Ovary (tissue), 7 donors: ENCODE measurements at regions not wholly inside any gene's neighbourhood (a gene's known extent, or its start where the extent isn't known, plus 50 kb on each side); places are given as distances from the start of the nearest gene placed in this dataset.

Source experiments
- DNase-seq, 5 donors: peaks; one replicate each; pipeline ENCODE4 v3.0.0-alpha.2; 2019 to 2020
- H3K27ac ChIP-seq, 2 donors: fragments of 200-600 bp; one replicate each; pipeline versions ENCODE4 v1.5.1 to v1.8.0; 2019 to 2022
- H3K27me3 ChIP-seq: fragments of 200-600 bp; one replicate; pipeline ENCODE4 v1.8.0; 2022
- H3K36me3 ChIP-seq: fragments of 200-600 bp; sonication (generic); one replicate; pipeline ENCODE4 v1.5.1; 2019
- H3K4me1 ChIP-seq: one replicate; pipeline ENCODE4 v1.8.1; 2013; ENCODE audit warnings: mild to moderate bottlenecking, moderate library complexity; ENCODE audit not compliant: insufficient read depth
- H3K4me3 ChIP-seq: fragments of 200-600 bp; sonication (generic); one replicate; pipeline ENCODE4 v1.5.1; 2017
- H3K9me3 ChIP-seq, 2 donors: fragments of 200-600 bp in 1 of 2; sonication (generic) in 1 of 2; one replicate each; pipeline versions ENCODE4 v1.5.1 to v1.8.1; 2013 to 2019; ENCODE audit warnings: mild to moderate bottlenecking in 1 of 2, moderate library complexity in 1 of 2
- CTCF ChIP-seq, 3 donors: fragments of 450-650 bp in 2 of 3; fragments of 200-600 bp in 1 of 3; IDR thresholded peaks; one replicate each; pipeline versions ENCODE4 v1.5.1 to v1.8.0; 2016 to 2022; ENCODE audit warnings: antibody characterized with exemption in 3 of 3, mild to moderate bottlenecking in 1 of 3
- EP300 ChIP-seq: sonication (generic); formaldehyde crosslinking; IDR thresholded peaks from one replicate; pipeline ENCODE4 v1.6.1; 2017; ENCODE audit warnings: antibody characterized with exemption
- POLR2A ChIP-seq: fragments of 450-650 bp; IDR thresholded peaks from one replicate; pipeline ENCODE4 v1.6.1; 2017; ENCODE audit warnings: antibody characterized with exemption, mild to moderate bottlenecking, moderate library complexity
- WGBS, 3 donors: extraction: QIAGEN DNeasy Blood & Tissue Kit in 1 of 3; methylation state at CpG; one replicate each; pipeline versions ENCODE4 v1.1.5 to v1.1.7; 2013 to 2017; 5-methylcytosine and 5-hydroxymethylcytosine counted together
- intact Hi-C, 4 donors: fragments of 100-400 bp; cut with DNase I; formaldehyde crosslinking; loops; one replicate each; pipeline versions ENCODE4 v1.11.0 to v1.15.1; 2022 to 2023
- donor health status: DM: no; HTN: no; CAD: no; lungs with moderate emphysema.
- donor health status: DM: no; HTN: no; CAD: no.
- donor health status: Bipolar disorder and iron deficiency.
- donor health status: DM: no; HTN: no; CAD: no.
- donor health status: DM: yes; HTN: yes; CAD: no.

- Histone ChIP-seq H3K27me3 (no peaks in the 10 kb centered on the region), H3K36me3 (no peaks in the 10 kb centered on the region), H3K4me3 (no peak overlapping the region), H3K27ac (no peak overlapping the region), H3K9me3 (no peaks in the 10 kb centered on the region), H3K4me1 (peaks cover 15% of the 10 kb centered on the region)
- TF ChIP-seq EP300, result no peak
- TF ChIP-seq POLR2A, result no peak
- no peak for TF ChIP-seq CTCF (IDR thresholded peaks at IDR 0.05)
- peak in 1 of 5 donors; percentile 12 for DNase-seq
- 74 to 79% (median 75%) methylated on average over 9 of the region's 9 CpGs for WGBS, 3 donors
- intact Hi-C loops, result no loop called here
Measured at GRCh38 chr12:124489915-124490583, 77.4 kb downstream of the NCOR2 start.

GRCh38 chr12:124489220-124489619 lies 78.2 kb downstream of the NCOR2 start:
- DNase-seq, result no peak
- Histone ChIP-seq H3K27ac (no peak overlapping the region), H3K27me3 (no peaks in the 10 kb centered on the region), H3K4me1 (peaks cover 15% of the 10 kb centered on the region), H3K36me3 (no peaks in the 10 kb centered on the region), H3K9me3 (no peaks in the 10 kb centered on the region), H3K4me3 (no peak overlapping the region)
- 66 to 70% (median 67%) methylated on average over 6 of the region's 6 CpGs for WGBS, 3 donors
- intact Hi-C loops, result no loop called here
- TF ChIP-seq CTCF (IDR thresholded peaks at IDR 0.05), result no peak
- no peak for TF ChIP-seq POLR2A
- no peak for TF ChIP-seq EP300

GRCh38 chr12:124488520-124488919 lies 78.9 kb downstream of the NCOR2 start:
- 68 to 85% (median 71%) methylated on average over 10 of the region's 10 CpGs for WGBS, 3 donors
- H3K36me3 ChIP-seq, result no peaks in the 10 kb centered on the region
- no peaks in the 10 kb centered on the region for H3K27me3 ChIP-seq
- no peaks in the 10 kb centered on the region for H3K9me3 ChIP-seq
- H3K4me1 ChIP-seq, result peaks cover 15% of the 10 kb centered on the region
- no peak for TF ChIP-seq EP300
- no peak for TF ChIP-seq POLR2A
- no peak for TF ChIP-seq CTCF (IDR thresholded peaks at IDR 0.05)
- H3K27ac ChIP-seq, result peak overlapping the region; percentile 19 to 25
- peak in 2 of 5 donors; percentile 24 to 32 for DNase-seq
- intact Hi-C loops, result no loop called here
- H3K4me3 ChIP-seq, result no peak overlapping the region

GRCh38 chr12:124487834-124488165 lies 79.6 kb downstream of the NCOR2 start:
- peak overlapping the region; percentile 2 to 25 for H3K27ac ChIP-seq
- no peaks in the 10 kb centered on the region for H3K9me3 ChIP-seq
- no peaks in the 10 kb centered on the region for H3K36me3 ChIP-seq
- TF ChIP-seq EP300 (no peak), CTCF (IDR thresholded peaks at IDR 0.05) (no peak), POLR2A (no peak)
- peaks cover 15% of the 10 kb centered on the region for H3K4me1 ChIP-seq
- H3K4me3 ChIP-seq, result no peak overlapping the region
- 29 to 52% (median 39%) methylated on average over 3 of the region's 3 CpGs for WGBS, 3 donors
- intact Hi-C loops, result no loop called here
- no peaks in the 10 kb centered on the region for H3K27me3 ChIP-seq
- DNase-seq, result no peak
